ENCODE measurements at regions not wholly inside any gene's neighbourhood (a gene's known extent, or its start where the extent isn't known, plus 50 kb on each side); places are given as distances from the start of the nearest gene placed in this dataset.
"Not testable (repeated sequence)": the region's sequence is repeated elsewhere in the genome, so short reads cannot be mapped to it uniquely, and the experiment has no call there.

DNA sequence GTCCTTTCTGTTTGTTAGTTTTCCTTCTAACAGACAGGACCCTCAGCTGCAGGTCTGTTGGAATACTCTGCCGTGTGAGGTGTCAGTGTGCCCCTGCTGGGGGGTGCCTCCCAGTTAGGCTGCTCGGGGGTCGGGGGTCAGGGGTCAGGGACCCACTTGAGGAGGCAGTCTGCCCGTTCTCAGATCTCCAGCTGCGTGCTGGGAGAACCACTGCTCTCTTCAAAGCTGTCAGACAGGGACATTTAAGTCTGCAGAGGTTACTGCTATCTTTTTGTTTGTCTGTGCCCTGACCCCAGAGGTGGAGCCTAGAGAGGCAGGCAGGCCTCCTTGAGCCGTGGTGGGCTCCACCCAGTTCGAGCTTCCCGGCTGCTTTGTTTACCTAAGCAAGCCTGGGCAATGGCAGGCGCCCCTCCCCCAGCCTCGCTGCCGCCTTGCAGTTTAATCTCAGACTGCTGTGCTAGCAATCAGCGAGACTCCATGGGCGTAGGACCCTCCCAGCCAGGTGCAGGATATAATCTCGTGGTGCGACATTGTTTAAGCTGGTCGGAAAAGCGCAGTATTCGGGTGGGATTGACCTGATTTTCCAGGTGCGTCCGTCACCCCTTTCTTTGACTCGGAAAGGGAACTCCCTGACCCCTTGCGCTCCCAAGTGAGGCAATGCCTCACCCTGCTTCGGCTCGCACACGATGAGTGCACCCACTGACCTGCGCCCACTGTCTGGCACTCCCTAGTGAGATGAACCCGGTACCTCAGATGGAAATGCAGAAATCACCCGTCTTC is 2002.0 kb upstream of the CDH6 start:
- DNase-seq: not testable (repeated sequence)

DNA sequence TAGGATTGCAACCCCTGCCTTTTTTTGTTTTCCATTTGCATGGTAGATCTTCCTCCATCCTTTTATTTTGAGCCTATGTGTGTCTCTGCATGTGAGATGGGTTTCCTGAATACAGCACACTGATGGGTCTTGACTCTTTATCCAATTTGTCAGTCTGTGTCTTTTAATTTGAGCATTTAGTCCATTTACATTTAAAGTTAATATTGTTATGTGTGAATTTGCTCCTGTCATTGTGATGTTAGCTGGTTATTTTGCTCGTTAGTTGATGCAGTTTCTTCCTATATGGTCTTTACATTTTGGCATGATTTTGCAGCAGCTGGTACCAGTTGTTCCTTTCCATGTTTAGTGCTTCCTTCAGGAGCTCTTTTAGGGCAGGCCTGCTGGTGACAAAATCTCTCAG is 2003.1 kb upstream of the CDH6 start:
- DNase-seq: not testable (repeated sequence)

DNA sequence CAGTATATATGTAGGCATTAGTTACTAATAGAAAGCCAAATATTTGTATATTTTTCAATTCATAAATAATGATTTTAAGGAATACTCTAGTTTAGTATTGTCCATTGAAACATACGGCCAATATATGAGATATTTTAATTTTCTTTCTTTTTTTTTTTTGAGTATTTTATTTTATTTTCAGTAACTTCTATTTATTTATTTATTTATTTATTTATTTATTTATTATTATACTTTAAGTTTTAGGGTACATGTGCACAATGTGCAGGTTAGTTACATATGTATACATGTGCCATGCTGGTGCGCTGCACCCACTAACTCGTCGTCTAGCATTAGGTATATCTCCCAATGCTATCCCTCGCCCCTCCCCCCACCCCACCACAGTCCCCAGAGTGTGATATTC is 2007.1 kb upstream of the CDH6 start:
- not testable (repeated sequence) for DNase-seq

DNA sequence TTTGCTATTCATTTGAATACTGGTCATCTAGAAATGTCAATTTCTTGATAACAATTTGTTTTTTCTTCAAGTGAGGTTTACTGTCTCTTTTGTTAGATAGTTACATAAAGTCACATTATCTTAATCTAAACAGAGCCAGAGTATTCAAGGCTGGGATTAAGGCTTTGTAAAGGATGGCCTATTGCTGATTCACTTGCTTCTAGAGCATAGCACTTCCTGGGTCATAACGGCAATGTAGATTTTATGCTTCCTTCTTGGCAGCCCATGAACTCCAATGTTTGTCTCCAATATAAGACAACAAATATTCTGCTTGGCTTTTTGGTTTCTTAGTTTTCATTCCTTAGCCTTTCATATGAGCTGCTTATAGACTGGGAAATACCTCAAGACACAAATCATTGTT is 2007.9 kb upstream of the CDH6 start:
- no peak for DNase-seq

DNA sequence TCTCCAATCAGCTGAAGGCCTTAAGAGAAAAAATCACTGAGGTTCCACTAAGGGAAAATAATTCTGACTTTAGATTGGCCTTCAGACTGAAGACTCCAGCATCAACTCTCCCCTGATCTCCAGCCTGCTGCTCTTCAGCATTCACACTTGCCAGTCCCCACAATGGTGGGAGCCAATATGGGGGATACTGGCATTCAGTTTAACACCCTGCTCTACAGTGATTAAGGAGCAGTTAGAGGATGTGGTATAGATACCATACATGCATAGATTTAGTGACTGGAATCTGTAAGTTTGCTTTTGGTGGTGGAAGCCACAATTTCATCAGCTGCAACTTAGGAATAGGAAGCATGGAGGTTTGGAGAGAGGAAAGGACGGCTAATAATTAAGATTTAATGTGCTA is 2017.7 kb upstream of the CDH6 start:
- DNase-seq: no peak

DNA sequence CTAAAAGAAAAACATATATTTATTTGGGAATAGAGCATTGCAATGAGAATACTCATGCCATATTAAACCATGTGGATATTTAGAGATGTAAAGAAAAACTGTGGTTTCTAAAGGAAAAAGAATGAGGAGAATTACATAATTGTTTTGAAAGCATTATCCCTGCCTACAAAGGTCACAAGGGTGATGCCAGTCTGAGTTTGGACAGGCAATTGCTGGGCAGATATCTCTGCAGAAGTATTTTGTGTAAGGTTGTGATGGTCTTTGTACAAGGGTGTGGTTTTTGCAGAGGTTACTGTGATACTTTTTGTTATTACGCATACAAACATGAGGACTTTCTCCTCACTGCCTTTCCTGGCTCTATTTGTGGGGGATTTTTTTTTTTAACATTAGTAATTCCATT is 2022.9 kb upstream of the CDH6 start:
- no peak for DNase-seq

DNA sequence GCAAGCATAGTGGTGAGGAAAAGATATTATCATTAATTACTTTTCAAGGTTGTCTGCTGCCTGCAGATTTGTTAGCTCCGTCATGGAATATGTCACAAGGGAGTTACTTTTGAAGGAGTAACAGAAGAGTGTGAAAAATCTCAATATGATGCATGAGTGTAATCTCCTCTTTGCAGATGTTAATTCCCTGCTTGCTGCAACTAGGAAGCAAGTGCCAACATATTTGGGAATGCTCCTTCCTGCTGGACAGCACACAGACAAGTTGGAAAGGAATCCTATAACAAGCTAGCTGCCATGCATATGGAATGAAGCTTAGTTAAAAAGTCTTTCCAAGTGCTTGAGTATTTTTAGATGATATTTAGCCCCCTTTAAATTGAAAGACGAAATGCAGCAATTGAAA is 2023.6 kb upstream of the CDH6 start:
- no peak for DNase-seq

DNA sequence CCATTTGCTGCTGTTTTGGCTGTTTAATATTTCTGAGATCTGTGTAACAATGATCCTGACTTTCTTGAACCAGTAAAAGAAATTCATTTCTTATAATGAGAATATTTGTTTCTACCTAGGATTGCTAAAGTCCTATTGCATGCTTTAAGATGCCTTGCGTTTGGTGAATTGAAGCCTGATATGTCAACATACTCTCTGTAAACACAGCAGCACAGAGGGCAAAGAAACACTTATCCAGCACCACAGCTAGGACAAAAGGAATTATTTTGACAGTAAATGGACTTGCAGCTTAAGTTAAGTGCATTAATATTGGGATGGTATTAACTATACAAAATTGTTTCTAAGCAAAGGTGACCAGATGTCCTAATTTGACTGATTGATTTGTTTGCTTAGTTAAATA is 2031.2 kb upstream of the CDH6 start:
- no peak for DNase-seq

DNA sequence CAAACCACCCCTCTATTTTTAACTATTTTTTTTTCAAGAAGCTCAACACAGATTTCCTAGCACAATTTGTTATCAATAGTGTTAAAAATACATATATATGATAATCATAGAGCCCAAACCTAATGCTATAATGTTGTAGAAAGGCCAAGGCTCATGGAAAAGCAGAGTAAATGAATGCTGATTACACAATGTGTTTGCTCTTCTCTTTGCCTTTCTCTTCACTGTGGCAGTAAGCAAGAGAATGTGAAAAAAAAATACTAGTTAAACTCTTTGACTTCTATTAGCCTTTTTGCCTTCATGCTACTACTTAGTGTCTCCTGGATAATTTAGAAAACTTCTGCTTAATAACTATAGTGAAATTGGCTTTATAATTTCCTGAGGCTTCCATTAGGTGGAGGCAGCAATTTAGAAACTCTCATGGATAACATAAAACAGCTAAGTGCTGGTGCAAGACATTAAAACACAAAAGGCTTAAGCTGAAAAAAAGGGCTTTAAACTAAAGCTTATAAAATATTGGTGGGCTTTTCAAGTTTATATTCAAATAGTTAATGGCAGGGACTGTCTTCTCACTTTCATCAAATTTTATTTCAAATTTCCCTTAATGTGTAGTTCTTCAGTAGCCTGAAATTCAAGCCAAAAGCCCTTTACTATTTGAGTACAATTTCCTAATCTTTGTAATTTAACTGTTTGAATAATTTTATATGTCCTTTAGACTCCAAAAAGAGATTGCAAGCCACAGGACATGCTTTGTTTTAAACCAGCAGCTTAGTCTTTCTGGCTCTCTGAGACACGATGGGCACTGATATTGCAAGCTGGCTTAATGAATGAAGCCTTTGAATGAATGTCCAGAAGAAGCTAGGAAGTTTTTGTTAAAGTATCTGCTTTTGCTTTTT is 2031.8 kb upstream of the CDH6 start:
- no peak for DNase-seq

DNA sequence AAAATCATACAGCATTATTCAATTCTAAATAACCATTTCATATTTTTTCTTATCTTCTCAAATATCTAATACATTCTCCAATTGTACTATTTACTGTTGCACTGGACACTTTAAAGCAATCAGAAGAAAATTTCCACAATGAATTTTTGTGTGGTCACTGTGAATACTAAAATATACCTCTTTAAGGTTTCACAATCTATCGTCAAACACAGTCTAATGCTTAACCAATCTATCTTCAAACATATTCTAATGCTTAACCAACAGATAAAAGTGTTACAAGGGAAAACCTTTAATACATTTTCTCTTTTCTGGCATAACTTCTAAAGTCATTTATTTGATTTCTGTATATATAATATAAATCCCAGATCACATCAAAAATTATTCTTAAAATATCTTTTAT is 2035.5 kb upstream of the CDH6 start:
- DNase-seq: no peak

DNA sequence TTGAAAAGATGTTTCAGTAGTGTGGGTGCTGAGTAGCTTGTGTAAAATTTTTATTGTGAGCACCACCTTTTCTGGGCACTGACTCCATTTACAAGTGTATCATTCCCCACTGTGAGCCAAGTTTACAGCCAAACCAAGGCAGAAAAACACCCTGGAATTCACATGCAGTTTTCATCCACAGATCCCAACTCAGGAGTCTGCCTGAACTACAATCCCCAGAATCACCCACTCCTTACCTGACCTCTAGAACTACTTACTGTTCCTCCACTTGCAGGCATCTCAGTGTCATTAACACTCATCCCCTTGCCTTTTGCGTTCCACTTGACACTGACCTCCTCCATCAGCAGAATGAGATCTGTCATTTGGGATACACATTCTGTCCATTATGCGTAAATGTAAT is 2042.6 kb upstream of the CDH6 start:
- DNase-seq: no peak

DNA sequence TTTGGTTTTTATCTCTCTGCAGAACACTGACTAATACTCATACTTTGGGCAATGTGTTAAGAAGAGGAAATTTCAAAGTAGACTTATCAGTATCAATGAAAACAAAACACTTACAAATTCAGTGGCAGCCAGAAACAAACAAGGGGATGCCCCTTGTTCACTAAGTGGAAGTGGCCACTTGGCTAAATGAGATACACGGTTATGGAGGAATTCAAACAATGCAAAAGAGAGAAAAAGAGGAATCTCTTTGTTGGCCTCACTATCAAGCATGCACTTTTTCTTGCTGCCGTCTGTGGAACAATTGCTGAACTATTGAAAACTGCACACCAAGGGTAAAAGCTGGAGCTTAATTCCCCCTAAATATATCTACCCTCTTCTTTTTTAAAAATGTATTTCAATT is 2044.9 kb upstream of the CDH6 start:
- no peak for DNase-seq

DNA sequence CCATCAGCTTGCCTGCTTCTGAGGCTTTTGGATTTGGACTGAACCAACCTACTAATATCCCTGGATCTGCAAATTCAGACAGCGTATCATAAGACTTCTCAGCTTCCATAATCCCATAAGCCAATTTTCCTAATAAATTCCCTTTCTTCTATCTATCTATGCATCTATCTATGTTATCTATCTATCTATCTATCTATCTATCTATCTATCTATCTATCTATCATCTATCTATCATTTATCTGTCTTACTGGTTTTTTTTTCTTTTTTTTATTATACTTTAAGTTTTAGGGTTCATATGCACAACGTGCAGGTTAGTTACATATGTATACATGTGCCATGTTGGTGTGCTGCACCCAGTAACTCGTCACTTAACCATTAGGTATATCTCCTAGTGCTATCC is 2045.4 kb upstream of the CDH6 start:
- DNase-seq: no peak

DNA sequence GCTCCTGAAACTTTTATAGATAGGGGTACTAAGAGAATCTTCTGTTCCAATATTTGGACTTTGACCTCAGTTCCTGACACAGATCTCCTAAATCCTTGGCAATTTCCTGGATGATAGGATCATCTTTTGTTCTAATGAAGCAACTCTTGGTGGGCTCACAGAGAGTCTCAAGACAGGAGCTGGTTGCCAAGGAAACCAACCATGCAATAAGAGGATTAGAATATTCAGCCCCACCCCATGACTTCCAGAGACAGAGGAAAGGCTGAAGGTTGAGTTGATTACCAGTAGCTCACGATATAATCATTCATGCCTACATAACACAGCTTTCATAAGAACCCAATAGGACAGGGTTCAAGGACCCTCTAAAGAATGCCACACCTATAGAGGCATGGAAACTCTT is 2050.2 kb upstream of the CDH6 start:
- no peak for DNase-seq

DNA sequence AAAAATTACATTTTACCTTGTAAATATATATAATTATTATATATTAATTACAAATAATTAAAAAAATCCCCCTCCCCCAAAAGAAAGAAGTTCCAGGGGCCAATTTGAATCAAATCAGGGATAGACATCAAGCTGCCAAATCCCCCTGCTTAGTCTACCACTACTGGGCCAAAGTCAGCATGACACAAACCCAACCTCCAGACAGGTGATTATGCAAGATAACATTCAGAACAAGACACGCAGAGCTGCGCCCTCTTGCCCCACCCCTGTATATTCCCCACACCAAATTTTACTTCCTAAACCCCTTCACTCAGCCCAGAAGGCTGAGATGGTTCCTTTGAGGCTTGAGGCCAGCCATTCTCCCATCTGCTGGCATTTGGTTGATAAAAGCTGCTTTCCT is 2059.1 kb upstream of the CDH6 start:
- no peak for DNase-seq

DNA sequence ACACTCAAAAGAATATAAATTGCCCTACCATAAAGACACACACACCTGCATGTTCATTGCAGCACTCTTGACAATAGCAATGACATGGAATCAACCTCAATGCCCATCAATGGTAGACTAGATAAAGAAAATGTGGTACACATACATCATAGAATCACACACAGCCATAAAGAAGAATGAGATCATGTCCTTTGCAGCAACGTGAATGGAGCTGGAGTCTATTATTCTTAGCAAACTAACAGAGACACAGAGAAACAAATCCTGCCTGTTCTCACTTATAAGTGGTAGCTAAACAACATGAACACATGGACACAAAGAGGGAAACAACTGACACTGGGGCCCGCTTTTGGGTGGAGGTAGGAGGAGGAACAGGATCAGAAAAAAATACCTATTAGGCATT is 2062.2 kb upstream of the CDH6 start:
- DNase-seq: no peak

DNA sequence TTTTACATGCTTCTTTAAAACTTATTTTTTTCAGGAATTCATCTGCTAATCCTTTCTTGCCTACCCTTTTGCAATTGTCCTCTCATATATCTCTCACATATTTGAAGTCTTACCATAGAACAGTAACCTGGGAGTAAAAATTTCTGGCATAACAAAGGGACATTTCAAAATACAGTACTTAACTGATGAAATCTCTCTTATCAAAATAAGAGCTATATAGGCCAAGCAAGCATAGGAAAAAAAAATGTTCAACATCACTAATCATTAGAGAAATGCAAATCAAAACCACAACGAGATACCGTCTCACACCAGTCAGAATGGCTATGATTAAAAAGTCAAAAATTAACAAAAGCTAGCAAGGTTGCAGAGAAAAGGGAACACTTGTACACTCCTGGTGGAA is 2062.7 kb upstream of the CDH6 start:
- no peak for DNase-seq

DNA sequence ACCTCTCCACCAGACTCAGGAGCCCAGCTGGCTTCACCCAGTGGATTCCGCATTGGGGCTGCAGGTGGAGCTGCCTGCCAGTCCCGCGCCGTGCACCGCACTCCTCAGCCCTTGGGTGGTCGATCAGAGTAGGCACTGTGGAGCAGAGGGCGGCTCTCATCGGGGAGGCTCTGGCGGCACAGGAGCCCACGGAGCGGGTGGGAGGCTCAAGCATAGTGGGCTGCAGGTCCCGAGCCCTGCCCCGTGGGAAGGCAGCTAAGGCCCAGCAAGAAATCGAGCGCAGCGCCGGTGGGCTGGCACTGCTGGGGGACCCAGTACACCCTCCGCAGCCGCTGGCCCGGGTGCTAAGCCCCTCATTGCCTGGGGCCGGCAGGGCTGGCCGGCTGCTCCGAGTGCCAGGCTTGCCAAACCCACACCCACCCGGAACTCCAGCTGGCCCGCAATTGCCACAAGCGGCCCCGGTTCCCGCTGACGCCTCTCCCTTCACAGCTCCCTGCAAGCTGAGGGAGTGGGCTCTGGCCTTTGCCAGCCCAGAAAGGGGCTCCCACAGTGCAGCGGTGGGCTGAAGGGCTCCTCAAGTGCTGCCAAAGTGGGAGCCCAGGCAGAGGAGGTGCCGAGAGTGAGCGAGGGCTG is 2065.8 kb upstream of the CDH6 start:
- not testable (repeated sequence) for DNase-seq

DNA sequence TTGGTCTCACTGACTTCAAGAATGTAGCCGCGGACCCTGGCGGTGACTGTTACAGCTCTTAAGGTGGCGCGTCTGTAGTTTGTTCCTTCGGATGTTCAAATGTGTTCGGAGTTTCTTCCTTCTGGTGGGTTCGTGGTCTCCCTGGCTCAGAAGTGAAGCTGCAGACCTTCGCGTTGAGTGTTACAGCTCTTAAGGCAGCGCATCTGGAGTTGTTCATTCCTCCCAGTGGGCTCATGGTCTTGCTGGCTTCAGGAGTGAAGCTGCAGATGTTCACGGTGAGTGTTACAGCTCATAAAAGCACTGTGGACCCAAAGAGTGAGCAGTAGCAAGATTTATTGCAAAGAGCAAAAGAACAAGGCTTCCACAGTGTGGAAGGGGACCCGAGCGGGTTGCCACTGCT is 2067.0 kb upstream of the CDH6 start:
- DNase-seq: not testable (repeated sequence)

DNA sequence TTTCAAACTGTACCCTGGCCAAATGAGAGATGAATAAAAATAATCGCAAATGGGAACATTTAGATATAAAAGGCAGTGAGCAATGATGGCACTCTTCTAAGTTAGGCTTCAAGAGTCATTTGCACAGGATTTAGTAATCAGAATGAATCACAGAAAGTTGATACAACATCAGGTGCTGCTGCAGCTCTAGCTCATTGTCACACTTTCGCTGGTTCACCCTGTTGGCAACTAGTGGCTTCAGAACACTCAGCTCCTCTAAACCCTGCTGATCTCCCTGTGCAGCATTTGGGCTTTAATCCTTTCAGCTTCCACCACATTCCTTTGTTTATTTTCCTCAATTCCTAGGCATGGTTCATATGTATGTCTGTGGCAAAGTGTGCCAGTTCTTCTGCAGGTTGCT is 2071.2 kb upstream of the CDH6 start:
- no peak for DNase-seq

DNA sequence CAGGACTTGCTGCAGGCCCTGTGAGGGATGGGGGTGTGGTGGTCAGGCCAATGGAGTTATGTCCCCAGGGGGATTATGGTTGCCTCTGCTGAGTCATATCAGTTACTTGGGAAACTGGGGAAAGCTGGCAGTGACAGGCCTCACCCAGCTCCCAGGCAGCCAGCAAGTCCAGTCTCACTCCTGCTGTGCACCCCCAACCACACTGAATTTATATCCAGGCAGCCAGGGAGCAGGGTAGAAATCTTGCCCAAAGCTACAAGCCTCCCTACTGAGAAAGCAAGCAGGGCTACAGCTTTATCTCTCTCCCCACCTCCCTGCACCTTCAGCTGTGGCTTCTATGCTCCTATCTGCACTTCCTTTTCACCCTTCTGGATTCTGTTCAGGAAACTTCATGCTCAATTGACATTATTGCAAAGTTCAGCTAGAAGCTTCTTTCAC is 2076.0 kb upstream of the CDH9 start:
- no peak for DNase-seq

DNA sequence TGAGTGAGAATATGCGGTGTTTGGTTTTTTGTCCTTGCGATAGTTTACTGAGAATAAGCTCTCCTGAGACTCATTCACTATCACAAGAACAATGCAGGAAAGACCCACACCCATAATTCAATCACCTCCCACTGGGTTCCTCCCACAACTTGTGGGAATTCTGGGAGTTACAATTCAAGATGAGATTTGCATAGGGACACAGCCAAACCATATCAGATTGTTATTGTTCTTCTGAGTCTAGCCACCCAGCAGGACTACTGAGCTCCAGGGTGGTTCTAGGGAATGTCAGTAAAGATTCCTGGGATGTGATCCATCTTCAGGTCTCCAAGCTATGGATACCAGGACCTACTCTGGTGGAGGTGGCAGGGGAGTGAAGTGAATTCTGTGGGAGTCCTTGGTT is 2075.1 kb upstream of the CDH9 start:
- DNase-seq: no peak

DNA sequence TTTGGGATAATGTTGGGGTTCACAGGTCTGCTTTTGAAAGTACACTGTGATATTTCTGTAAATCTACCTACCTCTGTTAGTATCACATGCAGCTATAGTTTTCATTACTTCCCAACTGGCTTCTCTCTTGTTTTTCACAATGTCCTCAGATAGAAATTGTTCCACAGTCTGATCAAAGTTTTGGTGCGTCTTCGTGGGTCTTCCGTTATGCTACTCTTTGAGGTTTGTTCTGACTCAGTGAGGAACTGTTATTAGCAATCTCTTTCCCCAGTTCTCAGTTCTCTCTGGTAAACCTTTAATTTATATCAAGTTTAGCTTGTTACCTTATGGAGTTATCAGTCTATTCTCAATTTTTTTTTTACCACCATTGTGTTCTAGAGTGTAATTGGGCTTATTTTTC is 2061.2 kb upstream of the CDH9 start:
- DNase-seq: no peak
